NB4 (cell line): ENCODE measurements at regions not wholly inside any gene's neighbourhood (a gene's known extent, or its start where the extent isn't known, plus 50 kb on each side); places are given as distances from the start of the nearest gene placed in this dataset.

Experiments used
- POLR2A ChIP-seq: IDR thresholded peaks from 2 replicates; pipeline ENCODE4 v1.6.1; 2011; ENCODE audit warnings: mild to moderate bottlenecking; ENCODE audit not compliant: insufficient read length; ENCODE audit errors: extremely low read depth
- TF ChIP-seq, protein P1 (sequence below): IDR thresholded peaks from one replicate; pipeline ENCODE4 v1.5.1; 2012; ENCODE audit warnings: low read depth, low read length

DNA sequence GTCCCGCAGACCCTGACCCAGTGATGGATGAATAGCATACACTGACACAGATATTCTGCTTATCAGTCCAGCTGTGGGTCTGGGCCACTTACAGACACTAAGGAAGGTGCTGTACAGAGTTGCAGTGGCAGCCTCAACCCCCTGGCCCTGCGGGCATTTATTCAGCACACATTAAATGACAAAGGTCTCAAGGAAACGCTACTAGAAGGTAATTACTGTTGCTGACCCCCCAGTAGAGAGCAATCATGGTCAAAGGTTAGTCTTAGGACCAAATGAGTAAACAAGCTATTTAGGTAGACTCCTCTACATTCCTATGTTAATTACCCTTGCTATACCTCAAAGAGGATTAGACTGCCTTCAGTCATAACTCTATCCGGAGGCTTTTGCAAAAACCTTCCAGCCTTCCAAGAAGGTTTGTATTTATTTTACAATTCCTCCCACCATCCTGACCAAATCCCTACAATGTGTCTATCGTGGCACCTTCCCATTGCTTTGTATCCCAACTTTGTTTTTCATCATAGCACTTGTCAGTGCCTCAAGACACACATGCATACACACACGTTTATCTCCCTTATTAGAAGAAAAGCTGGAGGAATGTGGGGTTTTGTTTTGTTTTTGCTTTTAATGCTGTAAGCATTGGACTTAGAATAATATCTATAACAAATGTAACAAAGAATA is 227.9 kb downstream of the PYDC2 start:
- TF ChIP-seq, protein P1, sequence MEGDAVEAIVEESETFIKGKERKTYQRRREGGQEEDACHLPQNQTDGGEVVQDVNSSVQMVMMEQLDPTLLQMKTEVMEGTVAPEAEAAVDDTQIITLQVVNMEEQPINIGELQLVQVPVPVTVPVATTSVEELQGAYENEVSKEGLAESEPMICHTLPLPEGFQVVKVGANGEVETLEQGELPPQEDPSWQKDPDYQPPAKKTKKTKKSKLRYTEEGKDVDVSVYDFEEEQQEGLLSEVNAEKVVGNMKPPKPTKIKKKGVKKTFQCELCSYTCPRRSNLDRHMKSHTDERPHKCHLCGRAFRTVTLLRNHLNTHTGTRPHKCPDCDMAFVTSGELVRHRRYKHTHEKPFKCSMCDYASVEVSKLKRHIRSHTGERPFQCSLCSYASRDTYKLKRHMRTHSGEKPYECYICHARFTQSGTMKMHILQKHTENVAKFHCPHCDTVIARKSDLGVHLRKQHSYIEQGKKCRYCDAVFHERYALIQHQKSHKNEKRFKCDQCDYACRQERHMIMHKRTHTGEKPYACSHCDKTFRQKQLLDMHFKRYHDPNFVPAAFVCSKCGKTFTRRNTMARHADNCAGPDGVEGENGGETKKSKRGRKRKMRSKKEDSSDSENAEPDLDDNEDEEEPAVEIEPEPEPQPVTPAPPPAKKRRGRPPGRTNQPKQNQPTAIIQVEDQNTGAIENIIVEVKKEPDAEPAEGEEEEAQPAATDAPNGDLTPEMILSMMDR, result no peak
- TF ChIP-seq POLR2A, result no peak
